T follicular helper cell (primary cell): ENCODE measurements at regions not wholly inside any gene's neighbourhood (a gene's known extent, or its start where the extent isn't known, plus 50 kb on each side); places are given as distances from the start of the nearest gene placed in this dataset.
A peak's percentile ranks its signal among the peaks of the same experiment; 100 is the strongest.

ENCODE experiments used
- DNase-seq: peaks from one replicate; pipeline ENCODE4 v3.0.0-alpha.2; 2020; ENCODE audit warnings: low read depth

- no peak for DNase-seq
These were observed 395.2 kb upstream of the ARGLU1 start for GRCh38 chr13:106963151-106963550.

- no peak for DNase-seq
These were observed 393.7 kb upstream of the ARGLU1 start for GRCh38 chr13:106961651-106962050.

- DNase-seq: no peak
These were observed 393.3 kb upstream of the ARGLU1 start for GRCh38 chr13:106961216-106961615.

- DNase-seq: no peak
These were observed 390.7 kb upstream of the ARGLU1 start for GRCh38 chr13:106958621-106959048.

GRCh38 chr13:106942563-106942962, 374.6 kb upstream of the ARGLU1 start:
- DNase-seq: no peak

- DNase-seq: no peak
These were observed 373.8 kb upstream of the ARGLU1 start for GRCh38 chr13:106941779-106942178.

- no peak for DNase-seq
These were observed 359.5 kb upstream of the ARGLU1 start for GRCh38 chr13:106927421-106927820.

- DNase-seq: no peak
These were observed 354.4 kb upstream of the ARGLU1 start for GRCh38 chr13:106922384-106922783.

- no peak for DNase-seq
These were observed 351.7 kb upstream of the ARGLU1 start for GRCh38 chr13:106919638-106920037.

GRCh38 chr13:106919133-106919532, 351.2 kb upstream of the ARGLU1 start:
- DNase-seq: no peak

GRCh38 chr13:106918557-106918860, 350.6 kb upstream of the ARGLU1 start:
- no peak for DNase-seq

- peak; percentile 46 for DNase-seq
These were observed 350.0 kb upstream of the ARGLU1 start for GRCh38 chr13:106917673-106918556.

GRCh38 chr13:106917024-106917571, 349.2 kb upstream of the ARGLU1 start:
- no peak for DNase-seq

- DNase-seq: no peak
These were observed 348.5 kb upstream of the ARGLU1 start for GRCh38 chr13:106916329-106916976.

- no peak for DNase-seq
These were observed 347.2 kb upstream of the ARGLU1 start for GRCh38 chr13:106915146-106915545.

- no peak for DNase-seq
These were observed 343.7 kb upstream of the ARGLU1 start for GRCh38 chr13:106911627-106912026.

- no peak for DNase-seq
These were observed 343.1 kb upstream of the ARGLU1 start for GRCh38 chr13:106911020-106911419.

GRCh38 chr13:106906426-106906996, 338.6 kb upstream of the ARGLU1 start:
- no peak for DNase-seq

GRCh38 chr13:106905380-106906162, 337.6 kb upstream of the ARGLU1 start:
- no peak for DNase-seq

GRCh38 chr13:106899442-106899841, 331.5 kb upstream of the ARGLU1 start:
- DNase-seq: no peak

GRCh38 chr13:106898231-106898630, 330.3 kb upstream of the ARGLU1 start:
- no peak for DNase-seq

- DNase-seq: no peak
These were observed 320.2 kb upstream of the ARGLU1 start for GRCh38 chr13:106888148-106888547.
